ENCODE measurements at regions not wholly inside any gene's neighbourhood (a gene's known extent, or its start where the extent isn't known, plus 50 kb on each side); places are given as distances from the start of the nearest gene placed in this dataset.

DNA sequence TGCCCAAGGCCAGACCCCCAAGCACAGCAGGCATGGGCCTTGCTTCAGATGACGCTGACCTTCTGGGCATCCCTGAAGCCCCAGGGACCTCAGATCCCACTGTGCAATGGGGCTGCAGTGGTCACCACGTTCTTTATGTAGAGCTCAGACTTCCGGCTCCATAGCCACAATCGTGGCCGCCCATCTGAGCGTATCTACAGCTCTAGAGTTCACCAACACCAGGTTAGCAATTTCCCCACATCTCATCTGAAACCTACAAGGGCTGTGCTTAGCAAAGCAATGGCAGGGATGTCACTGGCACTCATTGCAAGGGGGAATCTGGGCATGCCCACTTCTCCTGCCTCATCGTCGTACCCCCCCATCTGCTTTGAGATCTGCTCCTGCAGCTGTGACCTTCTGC lies 384.4 kb upstream of the TSHZ3 start:
- TF ChIP-seq, protein P1, sequence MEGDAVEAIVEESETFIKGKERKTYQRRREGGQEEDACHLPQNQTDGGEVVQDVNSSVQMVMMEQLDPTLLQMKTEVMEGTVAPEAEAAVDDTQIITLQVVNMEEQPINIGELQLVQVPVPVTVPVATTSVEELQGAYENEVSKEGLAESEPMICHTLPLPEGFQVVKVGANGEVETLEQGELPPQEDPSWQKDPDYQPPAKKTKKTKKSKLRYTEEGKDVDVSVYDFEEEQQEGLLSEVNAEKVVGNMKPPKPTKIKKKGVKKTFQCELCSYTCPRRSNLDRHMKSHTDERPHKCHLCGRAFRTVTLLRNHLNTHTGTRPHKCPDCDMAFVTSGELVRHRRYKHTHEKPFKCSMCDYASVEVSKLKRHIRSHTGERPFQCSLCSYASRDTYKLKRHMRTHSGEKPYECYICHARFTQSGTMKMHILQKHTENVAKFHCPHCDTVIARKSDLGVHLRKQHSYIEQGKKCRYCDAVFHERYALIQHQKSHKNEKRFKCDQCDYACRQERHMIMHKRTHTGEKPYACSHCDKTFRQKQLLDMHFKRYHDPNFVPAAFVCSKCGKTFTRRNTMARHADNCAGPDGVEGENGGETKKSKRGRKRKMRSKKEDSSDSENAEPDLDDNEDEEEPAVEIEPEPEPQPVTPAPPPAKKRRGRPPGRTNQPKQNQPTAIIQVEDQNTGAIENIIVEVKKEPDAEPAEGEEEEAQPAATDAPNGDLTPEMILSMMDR (conservative IDR thresholded peaks at IDR 0.05; ENCODE audit: low read length): no peak
- TF ChIP-seq EZH2phosphoT487 (IDR thresholded peaks at IDR 0.05; ENCODE audit: borderline replicate concordance, low read depth, low read length): no peak
